ENCODE measurements at regions not wholly inside any gene's neighbourhood (a gene's known extent, or its start where the extent isn't known, plus 50 kb on each side); places are given as distances from the start of the nearest gene placed in this dataset.

- DNase-seq (ENCODE audit: low read depth) = no peak
- H3K4me3 ChIP-seq (ENCODE audit: low read depth, low read length) = no peak overlapping the region
- TF ChIP-seq CTCF (IDR thresholded peaks at IDR 0.05; ENCODE audit: insufficient read depth, low read length) = no peak
These were observed 2019.8 kb downstream of the NCAM2 start for GRCh38 chr21:23017989-23018388.

GRCh38 chr21:23020969-23021368 lies 2022.8 kb downstream of the NCAM2 start:
- H3K4me3 ChIP-seq (ENCODE audit: low read depth, low read length) = no peak overlapping the region
- no peak for TF ChIP-seq CTCF (IDR thresholded peaks at IDR 0.05; ENCODE audit: insufficient read depth, low read length)
- DNase-seq (ENCODE audit: low read depth) = no peak

GRCh38 chr21:23021481-23021880 lies 2023.3 kb downstream of the NCAM2 start:
- TF ChIP-seq CTCF (IDR thresholded peaks at IDR 0.05; ENCODE audit: insufficient read depth, low read length) = no peak
- DNase-seq (ENCODE audit: low read depth) = no peak
- H3K4me3 ChIP-seq (ENCODE audit: low read depth, low read length) = no peak overlapping the region

DNA sequence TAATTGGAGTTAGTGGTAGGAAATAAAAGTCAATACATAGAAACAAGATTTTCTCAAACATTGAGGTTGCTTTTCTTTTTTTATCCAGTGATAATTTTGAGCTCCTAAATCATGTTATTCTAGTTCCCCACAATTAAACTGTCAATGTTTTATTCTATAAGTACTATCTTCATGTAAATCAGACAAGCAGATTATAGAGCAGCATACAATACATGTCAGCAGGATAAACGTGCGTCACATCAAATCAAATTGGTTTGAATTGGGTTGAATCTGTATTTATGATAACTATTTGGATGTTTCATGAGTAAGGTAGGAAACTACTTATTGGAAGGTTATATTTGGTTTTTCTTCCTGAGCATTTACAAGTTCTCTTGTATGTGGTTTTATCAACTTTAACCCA lies 2028.7 kb downstream of the NCAM2 start:
- H3K4me3 ChIP-seq (ENCODE audit: low read depth, low read length) = no peak overlapping the region
- no peak for TF ChIP-seq CTCF (IDR thresholded peaks at IDR 0.05; ENCODE audit: insufficient read depth, low read length)
- no peak for DNase-seq (ENCODE audit: low read depth)

DNA sequence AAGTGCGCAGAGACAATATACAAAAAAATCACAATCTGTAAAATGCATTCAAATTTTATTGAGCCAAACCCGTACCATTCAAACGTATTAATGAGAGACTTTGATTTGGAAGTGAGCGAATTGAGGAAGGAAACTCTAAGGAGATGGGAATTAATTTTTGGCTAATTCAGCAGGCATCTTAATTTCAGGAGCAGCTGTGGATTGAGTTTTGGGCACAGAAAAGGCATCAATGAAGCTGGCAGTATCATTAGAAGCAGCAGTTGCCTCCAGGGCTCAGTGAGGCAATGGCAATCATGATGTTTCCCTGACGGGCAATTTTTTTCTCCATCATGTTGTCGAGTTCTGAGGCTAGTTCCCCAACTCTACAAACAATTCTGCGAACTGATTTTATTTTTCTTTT lies 2041.6 kb downstream of the NCAM2 start:
- no peak for DNase-seq (ENCODE audit: low read depth)
- no peak for TF ChIP-seq CTCF (IDR thresholded peaks at IDR 0.05; ENCODE audit: insufficient read depth, low read length)
- no peak overlapping the region for H3K4me3 ChIP-seq (ENCODE audit: low read depth, low read length)

GRCh38 chr21:23045955-23046354 lies 2047.7 kb downstream of the NCAM2 start:
- no peak for TF ChIP-seq CTCF (IDR thresholded peaks at IDR 0.05; ENCODE audit: insufficient read depth, low read length)
- DNase-seq (ENCODE audit: low read depth) = no peak

GRCh38 chr21:23067672-23068071 lies 2069.5 kb downstream of the NCAM2 start:
- TF ChIP-seq CTCF (IDR thresholded peaks at IDR 0.05; ENCODE audit: insufficient read depth, low read length) = no peak
- no peak for DNase-seq (ENCODE audit: low read depth)
- H3K4me3 ChIP-seq (ENCODE audit: low read depth, low read length) = no peak overlapping the region

More at GRCh38 chr21:23045955-23046354, 2047.7 kb downstream of the NCAM2 start:
- no peak overlapping the region for H3K4me3 ChIP-seq (ENCODE audit: low read depth, low read length)

Measured in fibroblast of the aortic adventitia (primary cell).